Fibroblast of lung (primary cell): ENCODE measurements at regions not wholly inside any gene's neighbourhood (a gene's known extent, or its start where the extent isn't known, plus 50 kb on each side); places are given as distances from the start of the nearest gene placed in this dataset.

ENCODE experiments used
- EZH2 ChIP-seq: IDR thresholded peaks from 2 replicates; pipeline ENCODE4 v1.5.1; 2012; ENCODE audit warnings: low read length, control low read depth, mild to moderate bottlenecking; ENCODE audit errors: missing control alignments
- TF ChIP-seq, protein P1 (sequence below), 2 donors: IDR thresholded peaks in 1 of 2; conservative IDR thresholded peaks in 1 of 2; 1 replicate in 1 of 2; 2 replicates in 1 of 2; pipeline ENCODE4 v1.5.1; 2011 to 2012; ENCODE audit warnings: low read length in 2 of 2, control low read depth in 1 of 2, inconsistent platforms in 1 of 2, low read depth in 1 of 2, mild to moderate bottlenecking in 1 of 2

DNA sequence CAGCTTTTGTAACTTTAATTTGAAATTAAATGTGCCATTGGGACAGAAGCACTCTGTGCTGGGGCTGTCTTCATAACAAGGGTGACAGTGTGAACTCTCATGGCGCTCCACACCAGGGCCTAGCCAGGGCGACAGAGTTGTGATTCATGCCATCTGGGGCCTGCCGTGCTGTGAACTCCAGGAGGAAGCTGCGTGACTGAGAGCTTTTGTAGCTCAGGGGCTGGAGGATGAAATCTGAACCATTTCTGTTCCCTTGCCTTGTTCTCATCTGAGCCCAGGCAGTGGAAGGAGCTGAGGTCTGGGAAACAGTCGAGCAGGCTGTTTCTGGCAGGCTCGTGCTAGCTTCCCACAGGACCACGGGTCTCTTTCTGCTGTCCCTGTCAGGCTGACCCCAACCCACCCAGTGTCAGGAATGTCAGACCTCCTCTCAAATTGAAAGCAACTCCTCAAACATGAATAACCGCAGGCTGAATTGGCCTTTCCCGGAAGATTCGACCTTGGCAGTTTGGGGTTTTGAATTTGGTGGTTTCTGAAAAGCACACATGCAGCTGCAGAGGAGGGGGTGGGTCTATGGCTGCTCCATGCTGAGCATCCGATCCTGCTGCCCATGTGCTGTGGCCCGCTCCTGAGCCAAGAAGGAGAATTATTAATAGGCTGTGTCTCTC lies 69.2 kb upstream of the RPS23 start:
- TF ChIP-seq, protein P1, sequence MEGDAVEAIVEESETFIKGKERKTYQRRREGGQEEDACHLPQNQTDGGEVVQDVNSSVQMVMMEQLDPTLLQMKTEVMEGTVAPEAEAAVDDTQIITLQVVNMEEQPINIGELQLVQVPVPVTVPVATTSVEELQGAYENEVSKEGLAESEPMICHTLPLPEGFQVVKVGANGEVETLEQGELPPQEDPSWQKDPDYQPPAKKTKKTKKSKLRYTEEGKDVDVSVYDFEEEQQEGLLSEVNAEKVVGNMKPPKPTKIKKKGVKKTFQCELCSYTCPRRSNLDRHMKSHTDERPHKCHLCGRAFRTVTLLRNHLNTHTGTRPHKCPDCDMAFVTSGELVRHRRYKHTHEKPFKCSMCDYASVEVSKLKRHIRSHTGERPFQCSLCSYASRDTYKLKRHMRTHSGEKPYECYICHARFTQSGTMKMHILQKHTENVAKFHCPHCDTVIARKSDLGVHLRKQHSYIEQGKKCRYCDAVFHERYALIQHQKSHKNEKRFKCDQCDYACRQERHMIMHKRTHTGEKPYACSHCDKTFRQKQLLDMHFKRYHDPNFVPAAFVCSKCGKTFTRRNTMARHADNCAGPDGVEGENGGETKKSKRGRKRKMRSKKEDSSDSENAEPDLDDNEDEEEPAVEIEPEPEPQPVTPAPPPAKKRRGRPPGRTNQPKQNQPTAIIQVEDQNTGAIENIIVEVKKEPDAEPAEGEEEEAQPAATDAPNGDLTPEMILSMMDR (conservative IDR thresholded peaks at IDR 0.05 in 1 of 2, IDR thresholded peaks at IDR 0.05 in 1 of 2; ENCODE audit: low read depth in 1 of 2, low read length in 2 of 2) = no peak
- TF ChIP-seq EZH2 = no peak
